ENCODE measurements at regions not wholly inside any gene's neighbourhood (a gene's known extent, or its start where the extent isn't known, plus 50 kb on each side); places are given as distances from the start of the nearest gene placed in this dataset.

GRCh38 chr1:29521811-29522580, 285.7 kb downstream of the PTPRU start:
- H3K27ac ChIP-seq: no peak overlapping the region
- H3K4me3 ChIP-seq: no peak overlapping the region
- H3K9me3 ChIP-seq: no peaks in the 10 kb centered on the region
- no peak for ATAC-seq (ENCODE audit: low FRiP score in 2 of 2)
- H3K36me3 ChIP-seq: no peaks in the 10 kb centered on the region
- 52 to 68% methylated on average over 13 to 14 of the region's 14 CpGs for WGBS, 2 donors
- H3K27me3 ChIP-seq: no peaks in the 10 kb centered on the region
- no peaks in the 10 kb centered on the region for H3K4me1 ChIP-seq
- TF ChIP-seq EP300 (IDR thresholded peaks at IDR 0.05): no peak
- TF ChIP-seq CTCF (IDR thresholded peaks at IDR 0.05): no peak
- no peak for TF ChIP-seq POLR2AphosphoS5 (IDR thresholded peaks at IDR 0.05)
- TF ChIP-seq POLR2A (IDR thresholded peaks at IDR 0.05): no peak
- peak in 1 of 2 donors; percentile 15 for DNase-seq

GRCh38 chr1:29521438-29521715, 285.1 kb downstream of the PTPRU start:
- no peaks in the 10 kb centered on the region for H3K4me1 ChIP-seq
- ATAC-seq (ENCODE audit: low FRiP score in 2 of 2): no peak

GRCh38 chr1:29520571-29521437, 284.5 kb downstream of the PTPRU start:
- H3K4me3 ChIP-seq: no peak overlapping the region
- H3K27me3 ChIP-seq: no peaks in the 10 kb centered on the region
- no peaks in the 10 kb centered on the region for H3K36me3 ChIP-seq
- ATAC-seq (ENCODE audit: low FRiP score in 2 of 2) (no peak), DNase-seq (peak in 1 of 2 donors; percentile 10)
- no peak for TF ChIP-seq POLR2A (IDR thresholded peaks at IDR 0.05)
- no peak for TF ChIP-seq POLR2AphosphoS5 (IDR thresholded peaks at IDR 0.05)
- TF ChIP-seq CTCF (IDR thresholded peaks at IDR 0.05): no peak
- TF ChIP-seq EP300 (IDR thresholded peaks at IDR 0.05): no peak
- H3K4me1 ChIP-seq: no peaks in the 10 kb centered on the region
- no peaks in the 10 kb centered on the region for H3K9me3 ChIP-seq
- WGBS, 2 donors: 59 to 76% methylated on average over 9 to 11 of the region's 11 CpGs
- H3K27ac ChIP-seq: no peak overlapping the region

More at GRCh38 chr1:29521438-29521715, 285.1 kb downstream of the PTPRU start:
- peak in 1 of 2 donors; percentile 6 for DNase-seq
- TF ChIP-seq EP300 (IDR thresholded peaks at IDR 0.05) (no peak), POLR2AphosphoS5 (IDR thresholded peaks at IDR 0.05) (no peak), CTCF (IDR thresholded peaks at IDR 0.05) (no peak), POLR2A (IDR thresholded peaks at IDR 0.05) (no peak)
- Histone ChIP-seq H3K36me3 (no peaks in the 10 kb centered on the region), H3K27ac (no peak overlapping the region), H3K4me3 (no peak overlapping the region), H3K27me3 (no peaks in the 10 kb centered on the region), H3K9me3 (no peaks in the 10 kb centered on the region)
- 51 to 82% methylated on average over 4 of the region's 4 CpGs for WGBS, 2 donors

- no peak overlapping the region for H3K27ac ChIP-seq
- ATAC-seq (ENCODE audit: low FRiP score in 2 of 2): no peak
These were observed 283.4 kb downstream of the PTPRU start for GRCh38 chr1:29519788-29520110.

More at GRCh38 chr1:29519788-29520110, 283.4 kb downstream of the PTPRU start:
- Histone ChIP-seq H3K4me3 (no peak overlapping the region), H3K36me3 (no peaks in the 10 kb centered on the region), H3K9me3 (no peaks in the 10 kb centered on the region), H3K27me3 (no peaks in the 10 kb centered on the region), H3K4me1 (no peaks in the 10 kb centered on the region)
- TF ChIP-seq POLR2AphosphoS5 (IDR thresholded peaks at IDR 0.05) (no peak), EP300 (IDR thresholded peaks at IDR 0.05) (no peak), POLR2A (IDR thresholded peaks at IDR 0.05) (no peak), CTCF (IDR thresholded peaks at IDR 0.05) (no peak)
- WGBS, 2 donors: 33 to 53% methylated on average over 7 to 8 of the region's 8 CpGs
- peak in 1 of 2 donors; percentile 17 for DNase-seq

Data from upper lobe of left lung (tissue), 6 donors.